ENCODE measurements at regions not wholly inside any gene's neighbourhood (a gene's known extent, or its start where the extent isn't known, plus 50 kb on each side); places are given as distances from the start of the nearest gene placed in this dataset.

DNA sequence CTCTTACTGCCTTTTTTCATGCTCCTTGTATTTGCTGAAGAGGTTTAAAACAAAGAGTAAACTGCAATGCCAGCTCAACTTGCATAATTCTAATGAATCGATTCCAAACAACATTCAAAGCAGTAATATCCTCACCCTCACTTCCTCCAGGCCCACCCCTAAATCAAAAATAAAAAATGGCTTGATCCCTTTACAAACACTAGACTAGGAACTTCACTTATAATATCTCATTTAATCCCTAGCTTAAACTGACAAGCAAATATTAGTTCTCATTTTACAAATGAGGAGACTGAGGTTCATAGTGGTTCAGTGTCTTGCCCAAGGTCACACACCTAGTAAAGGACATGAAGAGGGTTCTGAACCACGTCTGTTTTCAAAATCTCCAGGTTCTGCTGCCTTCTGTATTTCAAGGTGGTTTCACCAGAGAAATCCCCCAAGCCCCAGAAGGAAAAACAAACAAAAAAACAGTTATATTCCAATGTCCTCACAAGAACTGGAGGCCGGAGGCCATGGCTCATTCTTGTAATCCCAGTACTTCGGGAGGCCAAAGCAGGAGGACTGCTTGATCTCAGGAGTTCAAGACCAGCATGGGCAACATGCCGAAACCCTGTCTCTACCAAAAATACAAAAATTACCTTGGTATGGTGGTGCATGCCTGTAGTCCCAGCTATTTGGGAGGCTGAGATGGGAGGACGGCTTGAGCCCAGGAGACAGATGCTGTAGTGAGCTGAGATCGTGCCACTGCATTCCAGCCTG lies 80.3 kb upstream of the GRIN2A start:
- H3K36me3 ChIP-seq: no peaks in the 10 kb centered on the region
- H3K4me3 ChIP-seq: no peak overlapping the region
- no peaks in the 10 kb centered on the region for H3K36me3 Mint-ChIP-seq
- no peaks in the 10 kb centered on the region for H4K20me1 ChIP-seq (ENCODE audit: low read depth)
- H3K79me2 ChIP-seq (ENCODE audit: low read depth): no peaks in the 10 kb centered on the region
- H3K4me1 ChIP-seq: no peaks in the 10 kb centered on the region
- no peaks in the 10 kb centered on the region for H3K9me3 Mint-ChIP-seq
- no peak overlapping the region for H2AFZ ChIP-seq (replicated peaks)
- peaks cover 2% of the 10 kb centered on the region for H3K27me3 Mint-ChIP-seq (ENCODE audit: insufficient read depth, low read depth)
- TF ChIP-seq EZH2phosphoT487 (IDR thresholded peaks at IDR 0.05) (no peak), EZH2 (IDR thresholded peaks at IDR 0.05) (no peak)
- TF ChIP-seq, protein P1, sequence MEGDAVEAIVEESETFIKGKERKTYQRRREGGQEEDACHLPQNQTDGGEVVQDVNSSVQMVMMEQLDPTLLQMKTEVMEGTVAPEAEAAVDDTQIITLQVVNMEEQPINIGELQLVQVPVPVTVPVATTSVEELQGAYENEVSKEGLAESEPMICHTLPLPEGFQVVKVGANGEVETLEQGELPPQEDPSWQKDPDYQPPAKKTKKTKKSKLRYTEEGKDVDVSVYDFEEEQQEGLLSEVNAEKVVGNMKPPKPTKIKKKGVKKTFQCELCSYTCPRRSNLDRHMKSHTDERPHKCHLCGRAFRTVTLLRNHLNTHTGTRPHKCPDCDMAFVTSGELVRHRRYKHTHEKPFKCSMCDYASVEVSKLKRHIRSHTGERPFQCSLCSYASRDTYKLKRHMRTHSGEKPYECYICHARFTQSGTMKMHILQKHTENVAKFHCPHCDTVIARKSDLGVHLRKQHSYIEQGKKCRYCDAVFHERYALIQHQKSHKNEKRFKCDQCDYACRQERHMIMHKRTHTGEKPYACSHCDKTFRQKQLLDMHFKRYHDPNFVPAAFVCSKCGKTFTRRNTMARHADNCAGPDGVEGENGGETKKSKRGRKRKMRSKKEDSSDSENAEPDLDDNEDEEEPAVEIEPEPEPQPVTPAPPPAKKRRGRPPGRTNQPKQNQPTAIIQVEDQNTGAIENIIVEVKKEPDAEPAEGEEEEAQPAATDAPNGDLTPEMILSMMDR (IDR thresholded peaks at IDR 0.05): no peak
- no peak overlapping the region for H3K4me3 Mint-ChIP-seq
- H3F3A ChIP-seq (ENCODE audit: low read depth): no peaks in the 10 kb centered on the region
- peaks cover 7% of the 10 kb centered on the region for H3K4me1 Mint-ChIP-seq
- H3K27ac Mint-ChIP-seq: no peak overlapping the region
- no peak for DNase-seq (ENCODE audit: low spot score)
- no peaks in the 10 kb centered on the region for H3K9me3 ChIP-seq (ENCODE audit: low read depth)
- H3K9ac ChIP-seq: no peak overlapping the region
- H3K4me2 ChIP-seq: no peak overlapping the region
- H3K27me3 ChIP-seq: no peaks in the 10 kb centered on the region
- H3K27ac ChIP-seq: no peak overlapping the region

- no peaks in the 10 kb centered on the region for H3K27me3 Mint-ChIP-seq (ENCODE audit: insufficient read depth, low read depth)
- Histone ChIP-seq H3K27ac (no peak overlapping the region), H3K4me3 (no peak overlapping the region), H3K9ac (no peak overlapping the region), H3K4me2 (no peak overlapping the region), H3K9me3 (ENCODE audit: low read depth) (no peaks in the 10 kb centered on the region), H3K4me1 (no peaks in the 10 kb centered on the region), H3K36me3 (no peaks in the 10 kb centered on the region), H3K79me2 (ENCODE audit: low read depth) (no peaks in the 10 kb centered on the region), H3K27me3 (no peaks in the 10 kb centered on the region), H3F3A (ENCODE audit: low read depth) (no peaks in the 10 kb centered on the region), H4K20me1 (ENCODE audit: low read depth) (no peaks in the 10 kb centered on the region), H2AFZ (replicated peaks) (no peak overlapping the region)
- peaks cover 8% of the 10 kb centered on the region for H3K9me3 Mint-ChIP-seq
- H3K27ac Mint-ChIP-seq: no peak overlapping the region
- no peak for DNase-seq (ENCODE audit: low spot score)
- no peaks in the 10 kb centered on the region for H3K36me3 Mint-ChIP-seq
- no peak overlapping the region for H3K4me3 Mint-ChIP-seq
- peaks cover 2% of the 10 kb centered on the region for H3K4me1 Mint-ChIP-seq
- no peak for TF ChIP-seq EZH2phosphoT487 (IDR thresholded peaks at IDR 0.05)
- TF ChIP-seq EZH2 (IDR thresholded peaks at IDR 0.05): no peak
- TF ChIP-seq, protein P1 (IDR thresholded peaks at IDR 0.05): no peak
Observed at GRCh38 chr16:10265770-10266615, 83.8 kb upstream of the GRIN2A start.

DNA sequence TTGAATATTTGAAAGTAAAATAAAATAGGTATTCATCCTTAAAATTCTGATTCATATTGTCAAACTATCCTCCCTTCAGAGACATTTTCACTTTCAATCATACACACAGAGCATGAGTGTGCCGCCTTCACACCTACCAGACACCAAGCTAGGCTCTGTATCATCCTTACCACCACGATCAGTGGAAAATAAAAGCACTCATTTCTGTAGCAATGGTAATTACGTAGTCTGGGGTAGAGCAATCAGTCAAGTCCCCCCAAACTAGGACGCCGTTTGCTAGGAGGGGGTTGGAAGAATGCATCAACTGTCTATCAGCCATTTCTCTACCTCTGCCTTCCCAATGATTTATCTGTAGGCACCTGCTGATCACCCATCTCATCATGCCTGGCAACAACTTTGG lies 84.6 kb upstream of the GRIN2A start:
- H3K4me1 Mint-ChIP-seq: peaks cover 2% of the 10 kb centered on the region
- no peak overlapping the region for H3K9ac ChIP-seq
- no peaks in the 10 kb centered on the region for H3K27me3 ChIP-seq
- no peaks in the 10 kb centered on the region for H3K4me1 ChIP-seq
- H3K27ac ChIP-seq: no peak overlapping the region
- H3K4me3 Mint-ChIP-seq: no peak overlapping the region
- no peaks in the 10 kb centered on the region for H3K36me3 Mint-ChIP-seq
- H3K27me3 Mint-ChIP-seq (ENCODE audit: insufficient read depth, low read depth): no peaks in the 10 kb centered on the region
- H3K27ac Mint-ChIP-seq: no peak overlapping the region
- H3K36me3 ChIP-seq: no peaks in the 10 kb centered on the region
- no peak for DNase-seq (ENCODE audit: low spot score)
- no peaks in the 10 kb centered on the region for H3K9me3 ChIP-seq (ENCODE audit: low read depth)
- no peak overlapping the region for H3K4me3 ChIP-seq
- no peaks in the 10 kb centered on the region for H3F3A ChIP-seq (ENCODE audit: low read depth)
- no peak overlapping the region for H3K4me2 ChIP-seq
- TF ChIP-seq EZH2 (IDR thresholded peaks at IDR 0.05) (no peak), EZH2phosphoT487 (IDR thresholded peaks at IDR 0.05) (no peak)
- TF ChIP-seq, protein P1 (IDR thresholded peaks at IDR 0.05): no peak
- H3K9me3 Mint-ChIP-seq: peaks cover 9% of the 10 kb centered on the region
- H4K20me1 ChIP-seq (ENCODE audit: low read depth): no peaks in the 10 kb centered on the region
- no peaks in the 10 kb centered on the region for H3K79me2 ChIP-seq (ENCODE audit: low read depth)
- H2AFZ ChIP-seq (replicated peaks): no peak overlapping the region

Data from neural progenitor cell (in vitro differentiated cells).